ENCODE measurements at regions not wholly inside any gene's neighbourhood (a gene's known extent, or its start where the extent isn't known, plus 50 kb on each side); places are given as distances from the start of the nearest gene placed in this dataset.

DNA sequence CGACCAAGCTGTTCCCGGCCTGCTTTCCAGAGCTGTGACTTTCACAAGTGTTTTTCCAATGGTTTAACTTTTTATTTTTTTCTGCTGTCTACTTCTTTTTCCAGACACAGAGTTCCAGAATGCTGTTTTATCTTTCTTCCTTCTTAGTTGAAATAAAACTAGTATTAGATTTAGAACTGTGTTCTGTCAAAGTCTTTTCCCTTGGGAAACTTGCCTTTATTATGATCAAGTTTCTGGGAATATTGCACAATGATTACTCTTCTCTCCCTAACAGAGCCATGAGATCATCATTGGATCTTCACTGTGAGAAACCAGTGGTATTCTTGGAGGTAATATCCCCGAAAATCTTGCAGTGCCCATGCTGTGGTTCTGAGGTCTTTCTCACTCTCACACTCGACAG, 104.9 kb upstream of the KCND2 start:
- peak; percentile 61 for DNase-seq (ENCODE audit: low read depth)
- no peak overlapping the region for H3K4me3 ChIP-seq (ENCODE audit: low read length)
- TF ChIP-seq, protein P1, sequence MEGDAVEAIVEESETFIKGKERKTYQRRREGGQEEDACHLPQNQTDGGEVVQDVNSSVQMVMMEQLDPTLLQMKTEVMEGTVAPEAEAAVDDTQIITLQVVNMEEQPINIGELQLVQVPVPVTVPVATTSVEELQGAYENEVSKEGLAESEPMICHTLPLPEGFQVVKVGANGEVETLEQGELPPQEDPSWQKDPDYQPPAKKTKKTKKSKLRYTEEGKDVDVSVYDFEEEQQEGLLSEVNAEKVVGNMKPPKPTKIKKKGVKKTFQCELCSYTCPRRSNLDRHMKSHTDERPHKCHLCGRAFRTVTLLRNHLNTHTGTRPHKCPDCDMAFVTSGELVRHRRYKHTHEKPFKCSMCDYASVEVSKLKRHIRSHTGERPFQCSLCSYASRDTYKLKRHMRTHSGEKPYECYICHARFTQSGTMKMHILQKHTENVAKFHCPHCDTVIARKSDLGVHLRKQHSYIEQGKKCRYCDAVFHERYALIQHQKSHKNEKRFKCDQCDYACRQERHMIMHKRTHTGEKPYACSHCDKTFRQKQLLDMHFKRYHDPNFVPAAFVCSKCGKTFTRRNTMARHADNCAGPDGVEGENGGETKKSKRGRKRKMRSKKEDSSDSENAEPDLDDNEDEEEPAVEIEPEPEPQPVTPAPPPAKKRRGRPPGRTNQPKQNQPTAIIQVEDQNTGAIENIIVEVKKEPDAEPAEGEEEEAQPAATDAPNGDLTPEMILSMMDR (conservative IDR thresholded peaks at IDR 0.05; ENCODE audit: low read length) = no peak

DNA sequence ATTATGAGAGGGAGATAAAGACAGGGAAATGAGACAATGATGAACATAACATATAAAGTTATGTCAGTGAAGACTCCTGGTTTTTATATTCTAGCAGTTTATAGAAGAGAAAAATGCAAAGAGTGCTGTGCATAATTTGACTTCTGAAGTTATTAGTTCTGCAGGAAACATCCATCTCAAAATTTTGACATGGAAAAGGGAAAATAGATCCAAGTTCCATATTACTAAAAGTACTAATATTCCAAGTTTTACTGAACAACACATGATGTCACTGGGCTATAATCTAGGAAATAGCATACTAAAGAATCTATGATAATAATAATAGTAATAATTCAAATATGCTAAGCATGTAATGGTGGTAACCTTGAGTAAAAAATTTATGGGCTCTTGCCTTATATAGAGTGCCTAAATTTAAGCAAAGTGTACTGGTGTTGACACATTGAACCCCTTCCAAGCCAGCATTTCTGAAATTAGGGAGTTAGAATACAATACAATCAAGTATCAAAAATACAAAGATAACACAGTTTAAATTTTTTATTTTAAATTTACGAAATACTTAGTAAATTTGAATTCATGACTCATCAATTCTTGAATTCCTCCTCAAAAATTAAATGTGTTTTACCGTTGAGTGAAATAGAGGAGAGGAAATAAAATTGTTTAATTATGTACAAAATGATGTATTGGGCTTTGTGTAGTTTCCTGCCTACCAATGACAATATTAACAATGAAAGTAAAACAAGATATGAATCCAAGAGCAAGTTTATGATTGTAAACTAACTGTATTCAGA, 102.8 kb upstream of the KCND2 start:
- TF ChIP-seq, protein P1 (conservative IDR thresholded peaks at IDR 0.05; ENCODE audit: low read length) = no peak
- no peak overlapping the region for H3K4me3 ChIP-seq (ENCODE audit: low read length)
- no peak for DNase-seq (ENCODE audit: low read depth)

DNA sequence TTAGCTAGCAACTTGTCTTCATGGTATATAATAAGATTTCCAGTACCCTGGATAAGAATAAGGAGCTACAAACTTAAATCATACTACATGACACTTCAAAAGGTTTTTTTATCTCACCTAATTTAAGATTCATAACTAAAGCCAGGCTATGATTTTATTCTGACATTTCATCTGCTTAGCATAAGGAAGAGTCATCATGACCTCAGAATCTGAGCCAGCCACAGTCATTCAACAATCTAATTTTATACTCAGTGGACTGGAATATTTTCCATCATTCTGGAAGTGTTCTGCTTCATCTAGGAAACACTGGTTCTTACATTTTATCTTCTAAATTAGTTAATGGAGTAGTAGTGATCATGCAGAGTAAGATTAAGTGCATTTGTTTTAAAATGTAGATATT, 102.1 kb upstream of the KCND2 start:
- DNase-seq (ENCODE audit: low read depth) = no peak
- no peak overlapping the region for H3K4me3 ChIP-seq (ENCODE audit: low read length)
- TF ChIP-seq, protein P1 (conservative IDR thresholded peaks at IDR 0.05; ENCODE audit: low read length) = no peak

GRCh38 chr7:120171406-120171805, 101.6 kb upstream of the KCND2 start:
- no peak overlapping the region for H3K4me3 ChIP-seq (ENCODE audit: low read length)
- DNase-seq (ENCODE audit: low read depth) = no peak
- TF ChIP-seq, protein P1 (conservative IDR thresholded peaks at IDR 0.05; ENCODE audit: low read length) = no peak

DNA sequence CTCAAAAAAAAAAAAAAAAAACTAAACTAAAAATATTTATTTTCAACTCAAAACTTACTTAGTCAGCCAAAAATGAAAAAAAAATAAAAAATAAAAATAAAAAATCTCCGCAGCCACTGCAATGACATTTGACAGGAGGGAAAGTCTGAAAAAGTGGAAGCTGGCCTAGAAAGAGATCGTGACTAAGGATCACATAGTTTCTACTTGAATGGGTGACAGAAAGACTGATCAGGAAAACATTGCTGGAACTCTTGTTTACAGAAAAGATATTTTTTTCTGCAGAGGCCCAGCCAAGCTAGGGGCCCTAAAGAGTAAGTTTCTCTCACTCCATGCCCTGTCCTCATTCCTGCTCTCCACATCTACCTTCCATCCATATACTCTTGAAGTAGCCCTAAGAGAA, 92.8 kb upstream of the KCND2 start:
- TF ChIP-seq, protein P1 (conservative IDR thresholded peaks at IDR 0.05; ENCODE audit: low read length) = no peak
- DNase-seq (ENCODE audit: low read depth) = peak; percentile 14

DNA sequence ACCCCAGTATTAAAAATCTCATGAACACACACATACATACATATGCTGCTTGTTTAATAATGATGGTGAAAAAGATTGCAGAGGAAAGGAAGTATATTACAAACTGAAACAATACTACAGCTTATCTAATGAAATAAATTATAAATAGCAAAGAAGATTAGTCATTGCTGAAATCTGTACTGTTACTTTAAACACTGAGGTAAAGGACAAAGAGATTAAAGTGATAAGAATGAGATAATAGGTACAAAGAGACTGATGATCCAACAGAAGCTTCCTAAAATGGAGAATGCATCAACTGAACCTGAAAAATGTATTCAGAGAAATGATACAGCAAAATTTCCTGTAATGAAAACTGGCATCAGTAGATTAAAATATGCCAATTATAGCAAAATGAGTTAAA, 91.5 kb upstream of the KCND2 start:
- H3K4me3 ChIP-seq (ENCODE audit: low read length) = no peak overlapping the region
- no peak for DNase-seq (ENCODE audit: low read depth)

More for the DNA sequence above, 92.8 kb upstream of the KCND2 start:
- no peak overlapping the region for H3K4me3 ChIP-seq (ENCODE audit: low read length)

DNA sequence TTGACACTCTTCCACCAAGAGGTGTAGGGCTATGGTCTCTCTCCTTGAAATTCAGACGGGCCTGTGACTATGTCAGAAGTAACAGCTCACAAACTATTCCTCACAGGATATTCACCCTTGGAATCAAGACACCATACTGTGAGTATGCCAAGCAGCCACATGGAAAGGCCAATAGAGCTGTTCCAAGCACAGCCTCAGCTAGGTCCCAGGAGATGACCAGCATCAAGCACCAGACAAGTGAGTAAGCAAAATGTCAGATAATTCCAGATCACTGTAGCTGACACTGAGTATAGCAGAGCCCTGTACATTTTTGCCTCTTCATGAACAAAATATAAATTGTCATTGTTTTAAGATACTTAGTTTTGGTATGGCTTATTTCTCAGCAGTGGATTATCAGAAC, 88.1 kb upstream of the KCND2 start:
- TF ChIP-seq, protein P1 (conservative IDR thresholded peaks at IDR 0.05; ENCODE audit: low read length) = no peak
- no peak for DNase-seq (ENCODE audit: low read depth)

More for the DNA sequence above, 91.5 kb upstream of the KCND2 start:
- TF ChIP-seq, protein P1 (conservative IDR thresholded peaks at IDR 0.05; ENCODE audit: low read length) = no peak

More for the DNA sequence above, 88.1 kb upstream of the KCND2 start:
- no peak overlapping the region for H3K4me3 ChIP-seq (ENCODE audit: low read length)
